Stimulated activated CD8-positive, alpha-beta memory T cell treated with anti-CD3 and anti-CD28 coated beads, Interleukin-7, amount 100 ng/mL, for 1 hour (primary cell): ENCODE measurements at regions not wholly inside any gene's neighbourhood (a gene's known extent, or its start where the extent isn't known, plus 50 kb on each side); places are given as distances from the start of the nearest gene placed in this dataset.

Source experiments
- DNase-seq, 2 donors: peaks; one replicate each; pipeline ENCODE4 v3.0.0-alpha.2; 2020; ENCODE audit warnings: low read depth in 2 of 2

DNA sequence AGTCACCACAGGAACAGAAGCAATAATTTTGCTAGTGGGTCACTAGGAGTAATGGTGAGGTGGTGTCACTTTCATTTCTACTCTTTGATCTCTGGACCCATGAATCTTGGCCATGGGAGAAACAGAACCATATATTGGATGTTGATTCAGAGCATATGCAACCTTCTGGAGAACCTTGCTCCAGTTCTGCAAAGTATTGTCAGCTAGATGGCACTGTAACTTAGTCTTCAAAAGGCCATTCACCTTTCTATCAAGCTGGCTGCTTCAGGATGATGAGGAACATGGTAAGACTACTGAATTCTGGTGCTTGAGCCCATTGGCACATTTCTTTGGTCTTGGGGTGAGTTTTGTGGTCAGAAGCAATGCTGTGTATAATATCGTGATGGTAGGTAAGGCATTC lies 129.1 kb upstream of the FBN2 start:
- no peak for DNase-seq

DNA sequence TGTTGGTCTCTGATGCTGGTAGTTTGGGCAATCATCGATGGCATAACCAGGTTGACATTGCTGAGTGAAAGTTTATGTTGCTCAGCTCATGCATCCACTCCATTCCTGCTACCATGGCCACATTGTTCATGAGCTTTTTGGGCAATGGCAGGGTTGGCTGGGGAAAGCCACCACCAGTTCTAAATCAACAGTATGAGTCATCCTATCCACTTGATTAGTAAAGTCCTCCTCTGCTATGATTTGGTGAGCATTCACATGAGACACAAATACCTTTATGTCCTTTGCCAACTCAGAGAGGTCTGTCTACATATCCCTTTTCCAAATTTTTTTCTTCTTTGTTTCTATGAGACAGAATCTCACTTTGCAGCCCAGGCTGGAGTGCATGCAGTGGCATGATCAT lies 129.7 kb upstream of the FBN2 start:
- DNase-seq = no peak

- no peak for DNase-seq
Measured at GRCh38 chr5:128668921-128669320, 130.9 kb upstream of the FBN2 start.

- DNase-seq = no peak
Measured at GRCh38 chr5:128669803-128670202, 131.8 kb upstream of the FBN2 start.

GRCh38 chr5:128671943-128672342 lies 133.9 kb upstream of the FBN2 start:
- DNase-seq = no peak

GRCh38 chr5:128673000-128673399 lies 135.0 kb upstream of the FBN2 start:
- DNase-seq = no peak

DNA sequence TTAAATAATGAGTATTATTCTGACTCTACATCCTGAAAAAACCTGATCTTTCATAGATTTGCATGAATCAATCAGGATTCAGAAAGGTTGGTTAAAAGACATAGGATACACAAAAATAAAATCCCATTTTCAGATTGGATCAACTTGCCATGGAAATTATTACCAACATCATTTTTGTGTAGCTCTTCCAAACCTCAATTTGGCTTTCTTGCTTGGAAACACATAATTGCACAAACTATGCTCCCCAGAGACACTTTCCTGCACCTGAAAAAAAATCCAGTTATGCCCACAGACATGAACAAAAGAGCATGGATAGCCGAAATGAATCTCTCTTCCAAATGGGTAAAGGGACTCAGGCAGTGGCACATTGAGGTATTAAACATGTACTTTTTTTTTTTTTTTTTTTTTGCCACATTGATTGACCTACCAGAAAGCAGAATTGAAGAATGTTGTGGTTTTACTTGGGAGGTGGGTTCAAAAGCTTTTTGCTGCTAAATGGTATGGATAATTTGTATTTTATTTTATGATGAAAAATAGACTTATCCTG lies 135.4 kb upstream of the FBN2 start:
- no peak for DNase-seq

DNA sequence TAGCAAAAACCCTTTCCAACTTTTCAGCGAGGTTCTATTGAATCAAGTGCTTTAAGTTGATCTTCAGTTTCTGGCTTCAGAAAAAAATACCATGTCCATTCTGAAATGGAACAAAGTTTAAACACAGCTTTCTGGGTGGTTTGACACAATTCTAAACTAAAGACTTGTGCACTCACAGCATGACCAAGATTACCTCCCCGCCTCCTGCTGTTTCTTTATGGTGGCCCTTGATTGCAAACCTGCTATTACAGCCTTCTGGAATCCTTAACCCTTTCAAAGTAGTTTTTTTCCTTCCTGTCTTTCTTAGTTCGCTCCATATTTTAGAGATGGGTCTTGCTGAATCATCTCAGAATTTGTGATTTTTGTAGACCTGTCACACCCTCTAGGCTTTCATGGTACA lies 135.9 kb upstream of the FBN2 start:
- no peak for DNase-seq

- peak in 1 of 2 donors; percentile 1 for DNase-seq
Measured at GRCh38 chr5:128674837-128675446, 136.9 kb upstream of the FBN2 start.

GRCh38 chr5:128681096-128681495 lies 143.1 kb upstream of the FBN2 start:
- DNase-seq = no peak

DNA sequence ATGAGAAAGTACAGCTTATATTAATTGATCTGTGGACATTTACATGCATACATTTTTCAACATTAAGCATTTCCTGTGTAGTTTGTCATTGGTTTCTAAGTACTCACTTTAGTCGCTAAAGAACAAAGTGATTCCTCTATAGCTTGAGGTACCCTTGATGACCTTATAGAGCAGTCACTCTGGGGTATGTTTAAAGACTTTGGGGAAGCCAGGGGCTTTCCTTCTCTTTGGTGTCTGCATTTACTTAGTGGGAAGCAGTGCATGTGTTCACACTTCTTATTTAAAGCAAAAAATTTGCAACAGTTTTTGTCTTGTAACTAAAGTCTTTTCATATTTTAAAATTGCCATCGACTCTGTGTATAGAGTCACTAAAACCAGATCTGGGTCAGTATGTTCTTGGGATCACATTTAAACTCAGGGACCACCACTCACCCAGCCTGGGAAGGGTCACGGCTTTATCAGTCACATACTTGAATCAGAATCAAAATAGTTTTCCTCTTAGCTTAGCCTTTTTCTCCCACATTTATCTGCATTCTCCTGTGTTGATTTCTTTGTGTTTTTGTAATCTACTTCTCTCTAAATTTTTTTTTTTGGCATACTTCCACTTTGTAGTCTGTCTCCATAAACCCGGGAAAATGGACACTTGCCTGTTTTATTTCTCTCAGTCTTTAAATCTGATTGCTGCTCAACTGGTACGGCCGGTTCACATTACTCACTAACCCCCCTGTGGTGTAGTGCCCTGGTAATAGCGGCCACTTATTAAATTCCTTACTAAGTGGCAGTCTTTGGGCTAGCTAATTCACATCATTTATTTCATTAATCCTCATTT lies 143.9 kb upstream of the FBN2 start:
- DNase-seq = no peak

DNA sequence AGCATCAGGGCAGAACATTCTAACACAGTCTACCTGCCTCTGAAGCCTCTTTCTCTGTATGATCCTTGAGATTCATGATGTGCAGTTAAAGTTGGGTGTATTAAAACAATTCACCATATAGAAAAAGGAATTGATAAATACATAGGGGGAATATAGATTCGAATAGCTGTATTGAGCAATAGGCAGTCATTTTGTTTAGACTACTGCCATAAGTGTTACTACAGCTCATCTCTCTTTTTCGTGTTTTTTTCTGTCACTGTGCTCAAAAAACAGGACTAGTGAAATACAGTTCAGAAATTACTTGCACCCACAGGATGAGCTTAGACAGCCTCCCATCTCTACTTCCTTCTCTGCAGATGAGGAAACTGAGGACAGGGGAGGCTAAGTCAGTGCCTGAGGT lies 144.6 kb upstream of the FBN2 start:
- no peak for DNase-seq

DNA sequence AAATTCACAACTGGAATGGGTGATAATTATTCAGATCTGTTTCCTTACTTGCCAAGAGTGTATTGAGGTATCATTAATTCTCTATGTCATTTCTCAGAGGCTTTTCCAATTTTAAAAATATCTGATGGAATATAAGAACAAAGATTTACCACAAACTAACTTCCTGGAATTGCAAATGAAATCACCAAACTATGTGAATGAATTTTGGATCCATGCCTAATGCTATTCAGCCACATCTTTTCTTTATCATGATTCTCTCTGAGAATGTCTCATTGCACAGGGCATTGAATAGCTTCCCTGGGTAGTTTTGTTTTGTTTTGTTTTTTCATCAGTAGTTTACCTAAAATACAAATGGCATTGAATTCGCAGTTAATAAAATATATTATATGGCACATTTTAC lies 146.9 kb upstream of the FBN2 start:
- DNase-seq = no peak

DNA sequence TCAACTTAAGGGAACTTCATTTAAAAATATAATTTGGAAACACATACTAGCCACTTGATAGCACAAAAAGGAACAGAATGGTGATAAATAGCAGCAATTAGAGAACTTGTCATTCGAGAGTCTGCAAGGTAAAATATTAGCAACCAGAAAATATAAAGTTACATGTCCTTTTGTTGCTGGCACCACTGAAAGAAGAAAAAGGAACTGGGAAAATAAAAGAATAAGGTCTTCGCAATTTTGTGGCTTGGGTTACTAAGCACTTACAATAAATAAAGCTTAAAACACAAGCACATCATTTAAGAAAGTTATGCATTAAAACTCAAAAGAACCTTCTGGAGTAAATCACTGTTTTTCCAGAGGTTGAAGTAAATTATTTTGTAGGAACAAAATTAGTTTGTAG lies 149.9 kb upstream of the FBN2 start:
- DNase-seq = no peak

- no peak for DNase-seq
Measured at GRCh38 chr5:128693764-128694163, 155.7 kb upstream of the FBN2 start.

GRCh38 chr5:128695791-128696530 lies 157.9 kb upstream of the FBN2 start:
- DNase-seq = no peak

DNA sequence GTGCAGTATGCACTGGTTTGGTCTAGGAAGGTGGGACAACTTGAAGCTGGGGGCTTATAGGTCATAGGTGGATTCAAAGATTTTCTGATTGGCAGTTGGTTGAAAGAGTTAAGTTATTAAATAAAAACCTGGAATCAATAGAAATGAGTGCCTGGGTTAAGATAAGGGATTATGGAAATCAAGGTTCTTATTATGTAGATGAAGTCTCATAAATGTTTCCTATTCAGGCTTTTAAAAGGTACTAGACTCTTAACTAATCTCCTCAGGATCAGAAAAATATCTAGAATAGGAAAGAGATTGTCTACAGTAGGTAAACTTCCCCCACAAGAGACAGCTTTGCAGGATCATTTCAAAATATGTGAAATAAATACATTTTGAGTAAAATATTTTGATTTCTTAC lies 163.3 kb upstream of the FBN2 start:
- no peak for DNase-seq

- no peak for DNase-seq
Measured at GRCh38 chr5:128703322-128703721, 165.3 kb upstream of the FBN2 start.

GRCh38 chr5:128706269-128706668 lies 168.2 kb upstream of the FBN2 start:
- no peak for DNase-seq

DNA sequence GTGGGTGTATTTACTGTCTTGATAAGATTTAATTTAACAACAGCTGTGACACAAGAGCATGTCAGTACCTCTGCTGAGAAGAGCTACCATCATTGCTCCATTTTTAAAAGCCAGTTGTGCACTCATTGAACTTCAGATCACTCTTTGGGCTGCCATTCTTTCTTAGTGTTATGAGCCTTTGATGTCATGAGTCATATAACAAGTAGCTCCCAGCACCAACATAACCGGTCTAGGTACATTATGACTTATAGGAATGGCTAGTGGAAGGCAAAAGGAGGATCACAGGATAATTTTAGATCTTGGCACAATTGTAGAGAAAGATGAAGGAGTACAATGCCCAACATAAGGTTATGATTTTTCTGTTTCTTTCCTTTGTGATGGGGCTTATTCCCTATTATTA lies 170.8 kb upstream of the FBN2 start:
- DNase-seq = no peak

GRCh38 chr5:128711216-128711615 lies 173.2 kb upstream of the FBN2 start:
- DNase-seq = no peak

DNA sequence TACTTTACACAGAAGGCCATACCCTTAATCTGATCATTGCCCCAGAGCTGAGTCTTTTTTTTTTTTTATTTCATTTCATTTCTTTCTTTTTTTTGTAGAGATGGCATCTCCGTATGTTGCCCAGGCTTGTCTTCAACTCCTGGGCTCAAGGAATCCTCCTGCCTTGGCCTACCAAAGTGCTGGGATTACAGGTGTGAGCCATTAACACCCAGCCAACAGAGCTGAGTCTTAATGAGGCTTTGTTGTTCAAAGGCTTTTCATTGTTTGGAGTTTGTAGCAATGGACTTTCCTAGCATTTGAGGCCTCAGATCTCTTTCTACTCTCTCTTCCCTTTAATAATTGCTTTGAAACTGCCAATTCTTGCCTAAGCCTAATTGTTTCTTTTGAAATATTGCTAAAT lies 176.5 kb upstream of the FBN2 start:
- DNase-seq = no peak

DNA sequence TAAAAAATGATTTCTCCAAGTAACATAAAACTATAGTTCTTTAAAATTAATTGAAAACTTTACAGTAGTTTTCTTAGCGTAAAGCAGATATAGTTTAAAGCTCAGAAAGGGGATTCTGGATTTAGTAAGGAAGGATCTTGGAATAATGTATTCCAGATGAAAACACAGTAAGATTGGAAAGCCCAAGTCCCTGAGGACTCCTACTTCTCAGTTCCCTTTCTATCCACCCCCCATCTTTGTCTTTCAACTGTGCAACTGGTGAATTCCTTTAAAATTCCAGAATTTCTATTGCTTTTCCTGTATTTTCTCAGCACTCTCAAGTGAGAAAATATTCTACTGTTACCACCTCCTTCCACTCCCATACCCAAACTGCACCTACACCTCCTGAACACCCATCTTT lies 184.5 kb upstream of the FBN2 start:
- DNase-seq = no peak
